HL-60 (cell line): ENCODE measurements at regions not wholly inside any gene's neighbourhood (a gene's known extent, or its start where the extent isn't known, plus 50 kb on each side); places are given as distances from the start of the nearest gene placed in this dataset.
"Not testable (repeated sequence)": the region's sequence is repeated elsewhere in the genome, so short reads cannot be mapped to it uniquely, and the experiment has no call there.

Source experiments
- POLR2AphosphoS5 ChIP-seq: IDR thresholded peaks from 2 replicates; pipeline ENCODE4 v1.6.1; 2012; ENCODE audit warnings: low read depth
- REST ChIP-seq: IDR thresholded peaks from 2 replicates; pipeline ENCODE4 v1.6.1; 2012; ENCODE audit warnings: low read depth; ENCODE audit not compliant: insufficient replicate concordance
- TF ChIP-seq, protein P1 (sequence below): IDR thresholded peaks from one replicate; pipeline ENCODE4 v1.5.1; 2011; ENCODE audit warnings: low read length, control low read depth, inconsistent platforms; ENCODE audit not compliant: insufficient read depth

DNA sequence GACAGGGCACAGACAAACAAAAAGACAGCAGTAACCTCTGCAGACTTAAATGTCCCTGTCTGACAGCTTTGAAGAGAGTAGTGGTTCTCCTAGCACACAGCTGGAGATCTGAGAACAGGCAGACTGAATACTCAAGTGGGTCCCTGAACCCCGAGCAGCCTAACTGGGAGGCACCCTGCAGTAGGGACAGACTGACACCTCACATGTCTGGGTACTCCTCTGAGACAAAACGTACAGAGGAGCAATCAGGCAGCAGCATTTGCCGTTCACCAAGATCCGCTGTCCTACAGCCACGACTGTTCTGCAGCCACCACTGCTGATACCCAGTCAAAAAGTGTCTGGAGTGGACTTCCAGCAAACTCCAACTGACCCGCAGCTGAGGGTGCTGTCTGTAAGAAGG lies 110.5 kb downstream of the EMB start:
- TF ChIP-seq, protein P1, sequence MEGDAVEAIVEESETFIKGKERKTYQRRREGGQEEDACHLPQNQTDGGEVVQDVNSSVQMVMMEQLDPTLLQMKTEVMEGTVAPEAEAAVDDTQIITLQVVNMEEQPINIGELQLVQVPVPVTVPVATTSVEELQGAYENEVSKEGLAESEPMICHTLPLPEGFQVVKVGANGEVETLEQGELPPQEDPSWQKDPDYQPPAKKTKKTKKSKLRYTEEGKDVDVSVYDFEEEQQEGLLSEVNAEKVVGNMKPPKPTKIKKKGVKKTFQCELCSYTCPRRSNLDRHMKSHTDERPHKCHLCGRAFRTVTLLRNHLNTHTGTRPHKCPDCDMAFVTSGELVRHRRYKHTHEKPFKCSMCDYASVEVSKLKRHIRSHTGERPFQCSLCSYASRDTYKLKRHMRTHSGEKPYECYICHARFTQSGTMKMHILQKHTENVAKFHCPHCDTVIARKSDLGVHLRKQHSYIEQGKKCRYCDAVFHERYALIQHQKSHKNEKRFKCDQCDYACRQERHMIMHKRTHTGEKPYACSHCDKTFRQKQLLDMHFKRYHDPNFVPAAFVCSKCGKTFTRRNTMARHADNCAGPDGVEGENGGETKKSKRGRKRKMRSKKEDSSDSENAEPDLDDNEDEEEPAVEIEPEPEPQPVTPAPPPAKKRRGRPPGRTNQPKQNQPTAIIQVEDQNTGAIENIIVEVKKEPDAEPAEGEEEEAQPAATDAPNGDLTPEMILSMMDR = not testable (repeated sequence)
- not testable (repeated sequence) for TF ChIP-seq POLR2AphosphoS5, REST
